Germinal center (tissue), 1 donor: ENCODE measurements at regions not wholly inside any gene's neighbourhood (a gene's known extent, or its start where the extent isn't known, plus 50 kb on each side); places are given as distances from the start of the nearest gene placed in this dataset.

Experiments used
- DNase-seq: peaks from one replicate; pipeline ENCODE4 v3.0.0; 2012; ENCODE audit warnings: mixed read lengths, low spot score

- DNase-seq = no peak
These were observed 113.9 kb downstream of the C5orf15 start for GRCh38 chr5:133854554-133854953.

- no peak for DNase-seq
These were observed 114.6 kb downstream of the C5orf15 start for GRCh38 chr5:133853646-133854365.

- no peak for DNase-seq
These were observed 116.9 kb downstream of the C5orf15 start for GRCh38 chr5:133851521-133851920.

- DNase-seq = no peak
These were observed 117.6 kb downstream of the C5orf15 start for GRCh38 chr5:133850811-133851210.

DNA sequence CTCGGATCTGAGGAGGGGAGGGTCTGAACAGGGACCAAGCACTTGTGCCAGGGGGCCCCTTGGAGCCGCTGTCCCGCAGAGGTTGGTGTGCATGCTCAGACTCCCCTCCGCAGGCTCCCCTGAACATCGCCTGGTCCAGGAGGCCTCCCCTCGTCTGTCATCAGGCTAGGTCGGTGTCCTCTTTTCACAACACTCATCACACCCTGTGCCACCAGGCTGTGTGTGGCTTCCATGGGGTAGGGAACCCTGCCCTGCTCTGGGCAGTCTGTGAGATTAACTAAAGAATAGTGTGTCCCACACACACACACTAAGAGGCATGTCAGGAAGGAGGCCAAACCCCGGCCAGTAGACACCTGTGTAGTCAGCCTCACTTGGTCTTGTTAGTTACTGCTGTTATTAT, 119.3 kb downstream of the C5orf15 start:
- no peak for DNase-seq

DNA sequence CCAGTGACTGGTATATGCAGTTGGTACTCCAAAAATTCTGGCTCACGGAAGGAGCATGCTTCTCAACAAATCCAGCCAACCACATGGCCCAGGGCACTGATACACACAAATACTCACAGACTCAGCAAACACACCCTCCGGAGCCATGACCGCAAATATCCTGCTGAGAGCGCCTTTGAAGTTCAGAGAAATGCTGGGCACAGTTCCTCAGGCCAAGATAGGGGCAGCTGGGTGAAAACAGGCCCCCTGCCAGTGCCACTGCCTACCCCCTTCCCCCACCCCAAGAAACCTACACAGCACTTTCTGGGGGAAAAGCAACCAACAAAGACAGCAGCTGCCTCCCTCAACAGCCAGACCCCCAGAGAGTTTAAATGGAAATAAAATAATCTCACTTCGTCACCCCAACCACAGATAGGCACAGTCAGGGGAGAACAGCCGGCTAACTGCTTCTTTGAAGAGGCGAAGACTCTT, 120.0 kb downstream of the C5orf15 start:
- no peak for DNase-seq

DNA sequence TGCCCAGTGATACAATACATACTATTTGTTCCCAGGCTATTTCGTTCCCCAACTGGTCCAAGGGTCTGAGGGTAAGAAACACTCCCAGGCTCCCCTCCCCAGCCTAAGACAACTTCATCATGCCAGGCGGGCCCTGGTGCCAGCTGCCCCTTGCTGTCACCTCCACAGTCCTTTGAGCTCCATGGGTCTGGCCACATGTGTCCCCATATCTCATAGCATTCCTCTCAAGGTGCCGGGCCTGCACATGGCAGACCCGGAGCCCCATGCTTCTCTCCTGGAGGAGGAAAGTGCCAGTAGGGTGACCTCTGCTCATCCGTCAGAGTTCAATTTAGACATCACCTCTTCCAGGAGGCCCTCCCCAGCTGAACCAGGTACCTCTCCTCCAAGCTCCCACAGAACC, 120.5 kb downstream of the C5orf15 start:
- DNase-seq = no peak

- no peak for DNase-seq
These were observed 121.1 kb downstream of the C5orf15 start for GRCh38 chr5:133847301-133847700.

DNA sequence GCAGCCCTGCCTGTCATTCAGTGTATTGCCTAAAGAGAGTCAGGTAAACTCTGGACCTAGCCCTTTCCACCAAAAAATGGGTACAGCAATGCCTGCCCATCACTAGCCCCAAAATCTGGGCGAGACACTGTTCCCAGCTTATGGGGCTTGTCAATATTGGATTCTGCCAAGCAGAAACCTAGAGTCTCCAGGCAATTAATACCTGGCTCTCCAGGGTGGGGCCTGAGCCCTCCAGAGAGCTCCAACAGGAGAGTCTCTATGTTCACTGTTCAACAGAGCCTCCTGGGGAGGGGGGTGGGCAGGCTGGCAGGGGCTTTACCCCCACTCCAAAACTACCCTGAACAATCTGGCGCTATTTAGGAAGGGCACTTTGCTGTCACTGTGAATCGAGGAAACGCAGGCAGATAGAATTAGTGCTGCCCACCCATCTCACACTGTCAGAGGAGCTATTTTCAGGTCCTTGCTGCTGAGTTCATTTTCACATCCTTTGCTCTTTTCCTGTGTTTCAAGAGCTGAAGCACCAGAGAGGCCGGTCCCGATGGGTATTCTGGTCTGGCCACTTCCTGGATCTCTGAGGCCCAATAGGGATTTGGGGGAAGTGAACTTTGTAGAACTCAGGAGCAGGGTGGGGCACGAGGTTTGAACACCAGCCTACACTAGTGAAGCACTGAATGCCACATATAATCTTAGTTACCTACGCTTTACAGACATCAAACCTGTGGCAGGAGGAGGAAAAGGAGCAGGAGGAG, 121.8 kb downstream of the C5orf15 start:
- DNase-seq = no peak

DNA sequence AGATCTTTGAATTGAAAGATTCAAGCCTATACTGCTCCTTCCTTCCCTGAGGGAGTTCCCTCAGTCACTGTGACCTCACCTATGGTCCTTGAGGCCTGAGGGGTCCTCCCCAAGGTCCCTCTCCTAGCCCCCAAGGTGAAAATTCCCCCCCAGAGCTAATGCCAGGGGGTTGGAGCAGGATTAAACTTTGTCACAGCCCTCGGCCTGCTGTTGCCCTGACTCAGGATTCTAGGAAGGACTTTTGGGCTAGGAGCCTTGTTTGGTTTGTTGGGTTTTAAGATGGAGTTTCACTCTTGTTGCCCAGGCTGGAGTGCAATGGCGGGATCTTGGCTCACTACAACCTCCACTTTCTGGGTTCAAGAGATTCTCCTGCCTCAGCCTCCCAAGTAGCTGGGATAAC, 123.2 kb downstream of the C5orf15 start:
- DNase-seq = no peak

DNA sequence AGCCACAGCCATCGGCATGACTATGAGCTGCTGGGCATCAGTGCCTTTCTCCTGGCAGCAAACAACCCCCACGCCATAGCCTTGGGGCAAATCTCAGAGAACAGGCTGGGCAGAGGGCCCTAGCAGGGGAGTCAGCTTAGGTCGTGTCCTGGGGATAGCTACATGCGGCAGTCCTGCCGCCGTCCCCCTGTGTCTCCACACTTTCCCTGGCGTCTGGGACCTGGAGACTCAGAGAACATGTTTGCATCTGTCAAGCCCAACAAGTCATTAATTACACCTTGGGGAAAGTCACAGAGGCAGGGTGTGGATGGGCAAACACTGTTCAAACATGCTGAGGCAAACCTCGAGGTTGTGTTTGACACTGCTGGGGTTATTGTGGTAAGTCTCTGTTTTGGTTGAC, 123.6 kb downstream of the C5orf15 start:
- no peak for DNase-seq

DNA sequence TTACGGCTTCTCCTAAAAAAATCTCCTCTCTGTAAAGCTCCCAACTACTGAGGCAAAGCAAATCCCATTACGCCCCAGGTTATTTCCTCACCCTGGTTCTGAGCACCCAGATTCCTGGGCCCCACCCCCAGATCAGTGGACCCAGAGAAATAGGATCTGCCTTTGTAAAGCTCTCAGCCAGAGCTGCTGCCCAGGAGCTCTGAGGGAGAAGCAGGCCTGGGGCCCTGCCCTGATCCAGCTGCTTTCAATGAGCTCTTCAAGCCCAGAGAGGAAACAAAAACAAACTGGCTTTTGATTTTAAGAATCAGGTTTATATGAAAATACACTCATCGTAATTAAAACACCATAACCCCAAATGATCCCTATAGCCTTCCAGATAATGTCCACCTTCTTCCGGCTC, 124.5 kb downstream of the C5orf15 start:
- DNase-seq = no peak

- no peak for DNase-seq
These were observed 125.4 kb downstream of the C5orf15 start for GRCh38 chr5:133842846-133843611.

DNA sequence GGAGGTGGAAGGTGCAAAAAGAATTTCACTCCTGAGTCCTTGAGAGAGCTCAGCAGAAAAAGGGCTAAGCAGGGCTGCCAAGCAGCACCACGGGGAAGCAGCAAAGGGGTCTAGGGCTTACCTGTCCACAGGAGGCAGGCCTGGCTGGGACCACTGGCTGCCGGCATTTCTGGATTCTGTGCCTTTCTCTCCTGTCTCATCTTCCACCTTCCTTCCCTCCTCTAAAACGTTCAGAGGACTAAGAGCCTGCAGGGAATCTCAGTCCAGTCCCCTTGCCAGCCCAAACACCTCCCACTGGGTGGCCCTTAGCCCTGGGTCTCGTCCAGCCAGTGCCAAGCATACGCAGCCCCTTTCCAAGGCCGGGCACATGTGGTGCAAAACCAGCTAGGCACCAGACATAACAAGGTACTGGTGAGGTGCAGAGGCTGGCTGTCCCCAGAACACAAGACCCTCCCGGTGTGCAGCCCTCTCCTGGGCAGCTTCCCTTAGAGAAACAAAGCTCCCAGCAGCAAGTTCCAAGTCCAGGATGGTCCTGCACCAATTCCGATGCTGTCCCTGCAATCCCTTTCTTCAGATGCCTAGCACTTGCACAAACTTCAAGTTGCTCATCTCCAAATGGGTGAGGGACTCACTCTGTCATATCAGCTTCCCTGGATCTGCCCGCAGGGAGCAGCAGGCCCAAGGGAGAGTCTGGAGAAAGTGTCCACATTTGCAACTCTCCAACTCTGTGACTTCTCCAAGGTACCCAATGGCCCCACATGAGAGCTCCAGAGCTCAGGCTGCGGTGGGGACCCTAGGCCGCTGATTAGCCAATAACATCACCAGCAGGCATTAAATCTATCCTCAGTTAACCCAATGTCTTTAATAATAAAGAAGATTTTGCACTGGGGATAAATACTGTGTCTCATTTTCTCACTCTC, 126.3 kb downstream of the C5orf15 start:
- no peak for DNase-seq

DNA sequence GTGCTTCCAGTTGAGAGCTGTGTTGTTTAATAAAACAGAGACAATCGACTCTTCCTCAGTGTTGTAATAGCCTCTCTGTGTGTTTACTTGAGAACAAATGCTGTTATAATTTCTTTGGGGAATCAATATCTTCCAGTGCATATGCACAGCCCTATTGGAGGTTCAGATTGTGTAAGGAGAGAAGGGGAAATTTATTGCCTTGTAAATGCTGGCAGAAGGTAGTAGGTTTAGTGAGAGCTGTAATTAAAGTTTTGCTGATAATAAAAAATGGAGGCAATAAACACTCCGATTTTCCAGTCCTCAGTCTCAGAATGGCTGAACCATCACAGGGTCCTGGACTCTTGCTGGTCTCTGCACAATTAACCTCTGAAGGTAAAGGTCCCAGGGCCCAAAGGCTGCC, 128.3 kb downstream of the C5orf15 start:
- no peak for DNase-seq

DNA sequence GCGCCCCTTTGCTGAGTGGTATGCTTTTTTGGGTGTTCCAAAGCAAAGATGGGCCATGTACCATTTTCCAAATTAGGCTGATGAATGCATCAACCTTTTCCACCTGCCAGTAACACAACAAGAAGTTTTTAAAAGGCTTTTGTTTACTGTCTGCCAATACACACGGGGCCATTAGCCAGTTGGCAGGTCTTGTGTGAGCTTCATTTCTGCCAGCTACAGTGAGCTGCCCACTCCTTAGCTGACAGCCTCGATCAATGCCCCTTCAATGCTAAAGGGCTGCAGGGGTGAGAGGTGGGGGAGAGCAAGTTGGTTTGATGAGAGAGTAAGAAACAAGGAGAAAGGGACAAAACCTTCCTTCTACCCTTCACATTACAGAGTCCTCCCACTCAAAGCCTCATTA, 128.7 kb downstream of the C5orf15 start:
- DNase-seq = no peak

DNA sequence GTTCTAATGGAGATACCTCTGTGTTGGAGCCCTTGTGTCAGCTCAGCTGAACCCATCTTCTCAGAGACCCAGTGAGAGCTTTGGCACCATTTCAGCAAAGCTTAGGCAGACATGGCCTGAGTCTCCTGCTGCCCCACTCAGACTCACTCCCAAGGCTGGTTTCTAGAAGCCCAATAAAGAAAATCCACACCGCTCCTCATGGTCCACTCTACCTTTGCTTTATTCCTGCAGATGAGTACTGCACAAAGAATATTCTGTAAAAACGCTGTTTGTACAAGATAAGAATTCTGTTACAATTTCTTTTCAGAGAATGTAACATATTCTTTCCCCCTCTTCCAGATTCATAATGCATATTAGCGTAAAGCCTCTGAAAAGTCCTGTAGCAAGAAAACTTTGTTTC, 129.3 kb downstream of the C5orf15 start:
- DNase-seq = no peak

GRCh38 chr5:133838286-133838685, 130.1 kb downstream of the C5orf15 start:
- DNase-seq = no peak

DNA sequence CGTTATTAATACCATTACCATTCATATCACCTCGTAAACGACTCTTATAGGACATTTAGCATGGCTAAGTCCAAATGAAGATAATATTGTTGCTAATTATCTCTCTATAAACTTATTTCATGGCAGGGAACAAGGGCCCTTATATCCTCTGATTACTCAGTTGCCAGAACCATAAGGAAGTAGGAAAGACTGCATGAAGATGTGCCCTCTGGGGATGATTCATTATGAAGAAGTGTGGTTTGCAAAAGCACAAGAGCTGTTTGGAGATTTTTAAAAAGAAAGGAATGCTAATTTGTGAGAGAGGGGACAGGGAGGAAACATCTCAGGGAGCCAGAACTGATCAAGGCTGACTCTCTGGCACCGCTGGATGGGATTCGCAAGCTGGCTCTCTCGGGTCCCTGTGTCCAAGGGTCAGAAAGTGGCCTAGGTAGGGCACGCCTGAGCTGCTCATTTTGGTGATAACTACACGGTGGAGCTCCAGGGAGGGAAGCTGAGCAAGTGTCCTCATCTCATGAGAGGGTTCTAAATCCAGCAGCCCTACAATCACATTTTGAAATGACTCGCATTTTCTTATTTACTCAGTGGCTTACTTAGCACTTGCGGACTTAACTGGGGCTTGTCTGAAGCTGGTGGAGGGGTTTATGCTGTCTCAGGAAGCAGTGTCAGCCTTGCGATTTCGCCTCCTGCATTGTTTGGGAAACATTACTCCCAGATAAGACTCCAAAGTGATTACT, 136.8 kb downstream of the C5orf15 start:
- DNase-seq = no peak

DNA sequence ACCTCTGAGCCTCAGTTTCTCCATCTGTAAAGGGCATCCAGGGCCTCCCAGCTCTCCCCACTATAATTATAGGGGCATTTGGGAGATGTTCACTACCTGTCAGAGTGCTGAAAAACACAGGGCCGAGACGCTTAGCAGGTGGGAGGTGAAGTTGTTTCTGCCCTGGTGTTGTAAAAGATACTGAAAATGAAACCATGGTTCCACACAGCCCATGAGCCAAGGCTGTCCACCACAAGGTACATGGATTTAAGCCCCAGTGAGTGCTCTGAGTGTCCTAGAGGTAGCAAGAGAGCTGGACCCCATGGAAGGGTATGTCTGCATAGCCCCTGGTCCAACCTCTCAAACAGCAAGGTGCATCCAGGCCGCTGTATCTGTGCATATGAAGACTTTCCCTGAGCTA, 137.5 kb downstream of the C5orf15 start:
- DNase-seq = no peak

- DNase-seq = no peak
These were observed 138.1 kb downstream of the C5orf15 start for GRCh38 chr5:133830281-133830680.
